Trophoblast cell (in vitro differentiated cells and primary cell): ENCODE measurements at regions not wholly inside any gene's neighbourhood (a gene's known extent, or its start where the extent isn't known, plus 50 kb on each side); places are given as distances from the start of the nearest gene placed in this dataset.

Experiments
- DNase-seq, 2 donors: peaks; one replicate each; pipeline ENCODE4 v3.0.0-alpha.2; 2016
- H2AFZ ChIP-seq: 2 replicates; pipeline ENCODE4 v1.6.1; 2013; ENCODE audit warnings: low read length, moderate library complexity, mild to moderate bottlenecking; ENCODE audit not compliant: insufficient read depth, poor library complexity
- H2AK5ac ChIP-seq: 2 replicates; pipeline ENCODE4 v1.6.1; 2013; ENCODE audit warnings: mild to moderate bottlenecking, low read length
- H2BK120ac ChIP-seq: 2 replicates; pipeline ENCODE4 v1.6.1; 2013; ENCODE audit warnings: low read length, mild to moderate bottlenecking, moderate library complexity; ENCODE audit not compliant: insufficient read depth, poor library complexity
- H2BK12ac ChIP-seq: 2 replicates; pipeline ENCODE4 v1.6.1; 2013; ENCODE audit warnings: mild to moderate bottlenecking, low read length, moderate library complexity
- H2BK5ac ChIP-seq: 2 replicates; pipeline ENCODE4 v1.6.1; 2013; ENCODE audit warnings: low read length, low read depth, moderate library complexity, mild to moderate bottlenecking; ENCODE audit not compliant: poor library complexity
- H3K14ac ChIP-seq: 2 replicates; pipeline ENCODE4 v1.6.1; 2013; ENCODE audit warnings: mild to moderate bottlenecking, low read length
- H3K18ac ChIP-seq: 2 replicates; pipeline ENCODE4 v1.6.1; 2013; ENCODE audit warnings: mild to moderate bottlenecking, low read length
- H3K23ac ChIP-seq: 2 replicates; pipeline ENCODE4 v1.6.1; 2013; ENCODE audit warnings: low read length
- H3K27ac ChIP-seq: 2 replicates; pipeline ENCODE4 v1.5.1; 2013; ENCODE audit warnings: low read depth, mild to moderate bottlenecking, inconsistent platforms, low read length, moderate library complexity
- H3K27me3 ChIP-seq: 2 replicates; pipeline ENCODE4 v1.6.1; 2013; ENCODE audit warnings: inconsistent platforms, mild to moderate bottlenecking, low read length, moderate library complexity; ENCODE audit not compliant: insufficient read depth
- H3K36me3 ChIP-seq, 2 experiments: 1 replicate in 1 of 2; 2 replicates in 1 of 2; pipeline ENCODE4 v1.6.1; 2013; ENCODE audit warnings: low read length in 2 of 2, mild to moderate bottlenecking in 2 of 2, moderate library complexity in 1 of 2; ENCODE audit not compliant: insufficient read depth in 2 of 2, control insufficient read depth in 1 of 2
- H3K4ac ChIP-seq: 2 replicates; pipeline ENCODE4 v1.6.1; 2013; ENCODE audit warnings: low read depth, mild to moderate bottlenecking, low read length, moderate library complexity
- H3K4me1 ChIP-seq, 2 experiments: 1 replicate in 1 of 2; 2 replicates in 1 of 2; pipeline ENCODE4 v1.6.1; 2013; ENCODE audit warnings: low read length in 2 of 2, mild to moderate bottlenecking in 2 of 2, moderate library complexity in 1 of 2; ENCODE audit not compliant: insufficient read depth in 2 of 2, control insufficient read depth in 1 of 2
- H3K4me2 ChIP-seq: 2 replicates; pipeline ENCODE4 v1.6.1; 2013; ENCODE audit warnings: inconsistent platforms, mild to moderate bottlenecking, low read length, moderate library complexity
- H3K4me3 ChIP-seq: 2 replicates; pipeline ENCODE4 v1.5.1; 2013; ENCODE audit warnings: mild to moderate bottlenecking, low read depth, low read length, inconsistent platforms
- H3K79me1 ChIP-seq: one replicate; pipeline ENCODE4 v1.6.1; 2013; ENCODE audit warnings: low read length
- H3K79me2 ChIP-seq: 2 replicates; pipeline ENCODE4 v1.6.1; 2013; ENCODE audit warnings: low read length, mild to moderate bottlenecking; ENCODE audit not compliant: control insufficient read depth, insufficient read depth, poor library complexity
- H3K9ac ChIP-seq: 2 replicates; pipeline ENCODE4 v1.6.1; 2013; ENCODE audit warnings: mild to moderate bottlenecking, low read length
- H3K9me3 ChIP-seq: 2 replicates; pipeline ENCODE4 v1.6.1; 2013; ENCODE audit warnings: low read depth, mild to moderate bottlenecking, control low read depth, inconsistent platforms, low read length; ENCODE audit not compliant: insufficient read depth
- H4K12ac ChIP-seq: 2 replicates; pipeline ENCODE4 v1.6.1; 2013; ENCODE audit warnings: low read depth, mild to moderate bottlenecking, low read length, moderate library complexity
- H4K8ac ChIP-seq: 2 replicates; pipeline ENCODE4 v1.6.1; 2013; ENCODE audit warnings: low read depth, mild to moderate bottlenecking, low read length, moderate library complexity
- H4K91ac ChIP-seq: one replicate; pipeline ENCODE4 v1.6.1; 2013; ENCODE audit warnings: low read depth, mild to moderate bottlenecking, low read length, moderate library complexity
- WGBS: extraction: QIAGEN DNeasy Blood & Tissue Kit; methylation state at CpG from one replicate; pipeline ENCODE4 v1.1.7; 2013; ENCODE audit warnings: missing lambda C conversion rate; ENCODE audit not compliant: insufficient read length, insufficient coverage; ENCODE audit errors: extremely low coverage; 5-methylcytosine and 5-hydroxymethylcytosine counted together

DNA sequence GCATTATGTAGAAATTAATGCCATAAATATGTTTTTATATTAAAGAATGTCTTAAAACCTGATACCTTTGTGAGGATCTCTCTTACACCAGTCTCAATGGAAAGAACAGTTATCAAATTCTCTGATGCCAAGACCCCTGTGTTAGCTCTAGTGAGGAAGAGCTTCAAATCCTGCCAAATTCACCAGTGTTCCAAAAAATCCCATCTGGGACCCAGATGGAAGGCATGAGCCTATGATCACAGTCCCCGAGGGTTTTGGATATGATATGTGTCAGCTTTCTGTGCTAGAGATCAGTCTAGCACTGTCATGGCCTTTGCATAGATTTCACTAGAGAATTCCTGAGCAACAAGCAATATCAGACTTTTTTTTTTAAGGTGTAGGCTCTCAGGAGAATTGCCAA lies 412.1 kb downstream of the UBE2NL start:
- H3K4me1 ChIP-seq = no peaks in the 10 kb centered on the region
- H2BK12ac ChIP-seq = no peak overlapping the region
- DNase-seq = no peak
- no peak overlapping the region for H2BK120ac ChIP-seq
- H4K91ac ChIP-seq = no peak overlapping the region
- no peak overlapping the region for H2BK5ac ChIP-seq
- no peak overlapping the region for H3K23ac ChIP-seq
- no peak overlapping the region for H2AFZ ChIP-seq
- no peak overlapping the region for H4K8ac ChIP-seq
- no peak overlapping the region for H3K9ac ChIP-seq
- H3K4ac ChIP-seq = no peak overlapping the region
- H3K4me2 ChIP-seq = no peak overlapping the region
- H3K14ac ChIP-seq = no peak overlapping the region
- no peak overlapping the region for H2AK5ac ChIP-seq
- H3K18ac ChIP-seq = no peak overlapping the region
- WGBS = no CpG with 5 or more reads among the region's 1 CpG
- H3K9me3 ChIP-seq = no peaks in the 10 kb centered on the region
- H3K79me2 ChIP-seq = no peaks in the 10 kb centered on the region
- H3K4me3 ChIP-seq = no peak overlapping the region
- no peak overlapping the region for H3K27ac ChIP-seq
- no peak overlapping the region for H4K12ac ChIP-seq
- H3K79me1 ChIP-seq = no peaks in the 10 kb centered on the region
- no peaks in the 10 kb centered on the region for H3K27me3 ChIP-seq
- H3K36me3 ChIP-seq = no peaks in the 10 kb centered on the region

DNA sequence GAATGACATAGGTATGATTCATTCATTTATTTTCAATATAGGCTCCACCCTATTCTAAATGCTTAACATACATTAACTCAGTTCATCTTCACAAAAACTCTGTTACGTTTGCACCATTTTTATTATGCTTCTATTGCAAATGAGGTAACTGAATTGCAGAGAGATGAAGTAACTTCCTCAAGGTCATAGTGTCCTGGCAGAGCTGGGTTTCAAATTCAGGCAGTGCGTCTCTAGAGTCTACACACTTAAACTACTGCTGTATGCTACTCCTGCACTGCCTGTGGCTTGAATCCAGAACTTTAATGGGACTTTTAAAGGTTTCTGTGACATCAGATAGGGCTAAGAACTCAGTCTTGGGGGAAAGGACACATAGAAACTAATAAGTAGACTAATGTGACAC lies 413.4 kb downstream of the UBE2NL start:
- H3K79me2 ChIP-seq = no peaks in the 10 kb centered on the region
- no peak overlapping the region for H4K91ac ChIP-seq
- no peaks in the 10 kb centered on the region for H3K79me1 ChIP-seq
- no peak overlapping the region for H2BK12ac ChIP-seq
- no peaks in the 10 kb centered on the region for H3K9me3 ChIP-seq
- no peak overlapping the region for H2BK5ac ChIP-seq
- no peak overlapping the region for H3K4me2 ChIP-seq
- H3K36me3 ChIP-seq = no peaks in the 10 kb centered on the region
- H3K18ac ChIP-seq = no peak overlapping the region
- no peak overlapping the region for H3K9ac ChIP-seq
- H3K4me1 ChIP-seq = no peaks in the 10 kb centered on the region
- WGBS = no CpG with 5 or more reads among the region's 2 CpGs
- H2BK120ac ChIP-seq = no peak overlapping the region
- no peak overlapping the region for H4K12ac ChIP-seq
- H3K4ac ChIP-seq = no peak overlapping the region
- no peak overlapping the region for H3K14ac ChIP-seq
- H4K8ac ChIP-seq = no peak overlapping the region
- no peak overlapping the region for H2AK5ac ChIP-seq
- no peak for DNase-seq
- no peak overlapping the region for H2AFZ ChIP-seq
- H3K27ac ChIP-seq = no peak overlapping the region
- H3K23ac ChIP-seq = no peak overlapping the region
- H3K4me3 ChIP-seq = no peak overlapping the region
- no peaks in the 10 kb centered on the region for H3K27me3 ChIP-seq

DNA sequence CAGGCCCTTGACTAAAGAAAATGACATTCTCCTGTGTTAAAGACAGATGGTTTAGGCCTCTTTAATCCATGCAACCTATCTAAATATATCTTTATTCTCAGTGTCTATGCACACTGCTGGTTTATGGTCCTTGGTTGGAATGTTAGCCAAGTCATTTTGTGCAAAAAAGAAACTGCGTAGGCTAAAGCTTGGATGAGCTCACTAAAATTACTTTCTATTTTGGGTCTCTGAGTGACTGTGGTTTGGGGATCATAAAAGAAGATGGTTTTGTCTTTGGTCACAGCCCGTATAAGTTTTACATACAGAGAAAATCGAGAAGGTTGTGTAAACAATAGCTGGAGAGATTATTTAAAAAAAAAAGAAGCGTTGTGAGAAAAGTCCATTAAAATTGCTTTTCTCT lies 443.6 kb downstream of the UBE2NL start:
- Histone ChIP-seq H4K12ac (no peak overlapping the region), H3K23ac (no peak overlapping the region), H4K8ac (no peak overlapping the region), H3K18ac (no peak overlapping the region), H2AK5ac (no peak overlapping the region), H2AFZ (no peak overlapping the region), H3K4me3 (no peak overlapping the region), H3K14ac (no peak overlapping the region), H2BK5ac (no peak overlapping the region), H3K27me3 (no peaks in the 10 kb centered on the region), H3K9me3 (no peaks in the 10 kb centered on the region), H3K4ac (no peak overlapping the region), H3K4me2 (no peak overlapping the region), H2BK120ac (no peak overlapping the region), H3K4me1 (no peaks in the 10 kb centered on the region), H3K79me2 (no peaks in the 10 kb centered on the region), H3K9ac (no peak overlapping the region), H3K27ac (no peak overlapping the region), H3K36me3 (no peaks in the 10 kb centered on the region), H4K91ac (no peak overlapping the region), H2BK12ac (no peak overlapping the region), H3K79me1 (no peaks in the 10 kb centered on the region)
- WGBS = no CpG with 5 or more reads among the region's 4 CpGs
- no peak for DNase-seq

DNA sequence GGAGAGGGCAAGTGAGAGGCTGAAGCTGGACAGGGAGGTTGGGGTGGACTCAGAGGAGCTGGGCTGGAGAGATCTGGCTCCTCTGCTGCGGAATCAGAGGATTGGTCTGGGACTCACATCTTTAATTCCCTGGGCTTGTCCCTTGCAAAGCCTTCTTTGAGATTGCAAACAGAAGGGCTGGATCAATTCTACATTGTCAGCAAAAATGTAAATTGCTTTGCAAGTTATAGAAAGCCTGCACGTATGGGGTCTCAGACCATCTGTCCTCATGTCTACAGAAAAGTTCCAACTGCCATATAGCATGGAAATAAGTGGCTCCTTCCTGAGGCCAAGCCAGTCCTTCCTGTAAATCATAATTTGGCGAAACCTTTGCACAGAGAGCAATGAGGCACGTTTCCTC lies 449.6 kb downstream of the UBE2NL start:
- Histone ChIP-seq H3K18ac (no peak overlapping the region), H3K4me2 (no peak overlapping the region), H2BK5ac (no peak overlapping the region), H3K79me1 (no peaks in the 10 kb centered on the region), H3K9me3 (no peaks in the 10 kb centered on the region), H2AFZ (no peak overlapping the region), H4K91ac (no peak overlapping the region), H2BK12ac (no peak overlapping the region), H4K8ac (no peak overlapping the region), H3K23ac (no peak overlapping the region), H3K4me3 (no peak overlapping the region), H3K14ac (no peak overlapping the region), H3K27me3 (no peaks in the 10 kb centered on the region), H3K4ac (no peak overlapping the region), H3K4me1 (no peaks in the 10 kb centered on the region), H3K27ac (no peak overlapping the region), H3K9ac (no peak overlapping the region), H2BK120ac (no peak overlapping the region), H3K36me3 (no peaks in the 10 kb centered on the region), H3K79me2 (no peaks in the 10 kb centered on the region), H2AK5ac (no peak overlapping the region), H4K12ac (no peak overlapping the region)
- WGBS = no CpG with 5 or more reads among the region's 4 CpGs
- DNase-seq = no peak
